ENCODE measurements at regions not wholly inside any gene's neighbourhood (a gene's known extent, or its start where the extent isn't known, plus 50 kb on each side); places are given as distances from the start of the nearest gene placed in this dataset.
A peak's percentile ranks its signal among the peaks of the same experiment; 100 is the strongest.

DNA sequence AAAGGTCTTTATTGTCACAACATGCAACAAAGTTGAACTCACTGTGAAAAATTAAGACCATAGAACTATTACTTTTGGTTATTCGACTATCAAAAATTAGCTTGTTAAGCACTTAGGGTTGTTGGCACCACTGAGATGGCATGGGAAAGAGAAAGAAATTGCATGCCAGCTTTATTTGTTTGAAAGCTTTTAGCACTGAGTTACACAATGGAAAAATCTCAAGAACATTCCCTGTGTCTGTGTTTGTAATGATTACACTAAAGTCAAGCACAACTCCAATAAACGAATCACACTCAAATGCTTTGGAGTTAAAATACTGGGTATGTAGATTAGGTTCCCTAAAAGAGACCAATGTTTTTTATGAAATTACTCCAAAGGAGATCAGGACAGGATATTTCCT, 158.6 kb upstream of the COL8A1 start:
- no peak for TF ChIP-seq Cebpa-rat (IDR thresholded peaks at IDR 0.05)
- peaks cover 2 to 44% (median 13%) of the 10 kb centered on the region in 10 experiments for H3K4me1 ChIP-seq

DNA sequence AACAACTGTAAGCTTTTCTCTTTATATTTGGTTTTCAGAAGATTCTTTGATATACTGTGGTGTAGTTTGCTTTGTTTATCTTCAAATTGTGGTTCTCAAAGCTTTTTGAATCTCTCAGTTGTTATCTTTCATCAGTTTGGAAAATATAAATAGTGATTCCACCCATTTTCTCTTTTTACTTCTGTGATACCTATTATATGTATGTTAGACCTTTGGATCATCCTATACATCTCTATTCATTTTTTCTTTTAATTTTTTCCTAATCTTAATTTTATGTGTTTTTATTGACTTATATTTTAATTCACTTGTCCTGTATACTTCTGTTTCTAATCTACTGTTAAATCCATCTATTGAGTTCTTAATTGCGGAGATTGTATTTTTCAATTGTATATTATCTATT, 160.7 kb upstream of the COL8A1 start:
- no peaks in the 10 kb centered on the region for H4K20me1 ChIP-seq
- peaks cover 5 to 25% (median 13%) of the 10 kb centered on the region in 11 experiments; a peak in 15 of 22 replicates for H3K9me3 ChIP-seq (replicated peaks in 1 of 11)
- H3K36me3 ChIP-seq: no peaks in the 10 kb centered on the region
- no peak overlapping the region for H3K4me3 ChIP-seq
- H3K4me2 ChIP-seq: no peak overlapping the region
- H3K4me1 ChIP-seq: peaks cover 0 to 25% (median 0%) of the 10 kb centered on the region in 10 experiments; a peak in 7 of 20 replicates
- no peak for TF ChIP-seq Cebpa-rat (IDR thresholded peaks at IDR 0.05)
- H3K9ac ChIP-seq: no peak overlapping the region
- no peak overlapping the region for H3K27ac ChIP-seq
- H3K27me3 ChIP-seq: no peaks in the 10 kb centered on the region; a peak in 3 of 22 replicates

More for the DNA sequence above, 158.6 kb upstream of the COL8A1 start:
- H3K27me3 ChIP-seq: peaks cover 0 to 12% (median 0%) of the 10 kb centered on the region in 11 experiments; a peak in 4 of 22 replicates
- H3K4me3 ChIP-seq: no peak overlapping the region
- H3K9ac ChIP-seq: no peak overlapping the region
- no peak overlapping the region for H3K27ac ChIP-seq
- H3K9me3 ChIP-seq (replicated peaks in 1 of 11): peaks cover 5 to 25% (median 13%) of the 10 kb centered on the region in 11 experiments; a peak in 15 of 22 replicates
- no peak overlapping the region for H3K4me2 ChIP-seq
- no peaks in the 10 kb centered on the region for H4K20me1 ChIP-seq
- no peaks in the 10 kb centered on the region for H3K36me3 ChIP-seq

DNA sequence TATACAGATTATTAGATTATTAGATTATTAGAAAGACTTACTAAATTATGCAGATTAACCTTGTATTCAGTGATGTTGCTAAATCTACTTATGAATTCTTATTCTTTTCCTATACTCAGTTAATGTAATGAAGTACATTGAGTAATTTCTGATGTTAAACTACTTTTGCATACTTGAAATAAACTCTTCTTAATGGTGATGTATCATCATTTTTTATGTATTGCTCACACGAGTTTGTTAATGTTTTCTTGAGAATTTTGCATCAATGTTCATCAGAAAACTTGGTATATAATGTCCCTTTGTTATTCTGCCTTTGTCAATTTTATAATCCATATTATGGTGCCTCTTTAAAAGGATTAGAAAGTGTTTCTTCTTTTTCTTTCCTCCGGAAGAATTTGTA, 163.2 kb upstream of the COL8A1 start:
- no peak for TF ChIP-seq Cebpa-rat (IDR thresholded peaks at IDR 0.05)
- Histone ChIP-seq H3K4me2 (no peak overlapping the region), H3K9ac (no peak overlapping the region), H3K27ac (no peak overlapping the region), H3K9me3 (replicated peaks in 1 of 11) (peaks cover 5 to 25% (median 13%) of the 10 kb centered on the region in 11 experiments; a peak in 15 of 22 replicates), H3K4me1 (peaks cover 0 to 18% (median 0%) of the 10 kb centered on the region in 10 experiments; a peak in 4 of 20 replicates), H3K36me3 (no peaks in the 10 kb centered on the region), H3K4me3 (no peak overlapping the region), H3K27me3 (no peaks in the 10 kb centered on the region), H4K20me1 (no peaks in the 10 kb centered on the region)

DNA sequence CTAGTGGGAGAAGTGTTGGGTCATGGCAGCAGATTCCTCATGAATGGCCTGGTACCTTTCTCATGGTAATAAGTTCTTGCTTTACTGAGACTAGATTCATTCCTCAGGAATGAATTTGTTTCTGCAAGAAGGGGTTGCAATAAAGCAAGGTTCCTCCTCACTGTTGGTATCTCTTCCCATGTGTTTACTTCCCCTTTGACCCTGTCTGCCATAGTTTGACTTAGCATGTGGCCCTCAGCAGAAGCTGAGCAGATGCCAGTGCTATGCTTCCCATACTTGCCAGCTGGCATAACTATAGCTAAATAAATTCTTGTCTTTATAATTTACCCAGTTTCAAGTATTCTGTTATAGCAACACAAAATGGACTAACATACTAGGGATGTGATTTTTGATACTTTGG, 163.6 kb upstream of the COL8A1 start:
- no peak overlapping the region for H3K4me3 ChIP-seq
- no peak for TF ChIP-seq Cebpa-rat (IDR thresholded peaks at IDR 0.05)
- H3K9me3 ChIP-seq (replicated peaks in 1 of 11): peaks cover 5 to 25% (median 13%) of the 10 kb centered on the region in 11 experiments; a peak in 15 of 22 replicates
- H4K20me1 ChIP-seq: no peaks in the 10 kb centered on the region
- no peaks in the 10 kb centered on the region for H3K36me3 ChIP-seq
- no peak overlapping the region for H3K27ac ChIP-seq
- H3K9ac ChIP-seq: no peak overlapping the region
- H3K4me1 ChIP-seq: peaks cover 0 to 17% (median 0%) of the 10 kb centered on the region in 10 experiments; a peak in 4 of 20 replicates
- no peaks in the 10 kb centered on the region for H3K27me3 ChIP-seq
- peak overlapping the region in 1 of 11 experiments; percentile 5; a peak in 1 of 22 replicates for H3K4me2 ChIP-seq

DNA sequence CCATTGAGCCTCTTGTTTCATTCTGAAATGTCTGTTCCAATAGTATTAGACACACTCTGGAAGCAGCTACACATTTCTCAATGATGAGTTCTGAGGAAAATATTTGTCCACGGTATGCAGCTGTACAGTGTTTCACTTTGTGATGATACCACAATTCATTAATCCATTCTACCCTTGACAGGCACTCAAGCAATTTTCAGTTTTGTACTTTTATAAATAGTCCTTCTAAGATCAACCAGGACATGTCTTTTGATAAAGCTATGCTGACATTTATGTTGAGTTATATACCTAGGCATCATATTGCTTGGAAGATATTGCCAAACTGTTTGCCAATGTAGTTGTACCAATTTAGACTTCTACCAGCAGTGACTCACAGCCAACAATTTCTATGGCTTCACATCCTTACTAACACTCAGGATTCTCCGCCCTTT, 165.1 kb upstream of the COL8A1 start:
- Histone ChIP-seq H3K27ac (no peak overlapping the region), H3K4me1 (peaks cover 0 to 17% (median 0%) of the 10 kb centered on the region in 10 experiments; a peak in 4 of 20 replicates), H3K4me3 (no peak overlapping the region), H3K36me3 (no peaks in the 10 kb centered on the region), H3K27me3 (no peaks in the 10 kb centered on the region), H4K20me1 (no peaks in the 10 kb centered on the region), H3K4me2 (no peak overlapping the region), H3K9me3 (replicated peaks in 1 of 11) (peaks cover 2 to 17% (median 7%) of the 10 kb centered on the region in 11 experiments; a peak in 15 of 22 replicates), H3K9ac (no peak overlapping the region)
- no peak for TF ChIP-seq Cebpa-rat (IDR thresholded peaks at IDR 0.05)

DNA sequence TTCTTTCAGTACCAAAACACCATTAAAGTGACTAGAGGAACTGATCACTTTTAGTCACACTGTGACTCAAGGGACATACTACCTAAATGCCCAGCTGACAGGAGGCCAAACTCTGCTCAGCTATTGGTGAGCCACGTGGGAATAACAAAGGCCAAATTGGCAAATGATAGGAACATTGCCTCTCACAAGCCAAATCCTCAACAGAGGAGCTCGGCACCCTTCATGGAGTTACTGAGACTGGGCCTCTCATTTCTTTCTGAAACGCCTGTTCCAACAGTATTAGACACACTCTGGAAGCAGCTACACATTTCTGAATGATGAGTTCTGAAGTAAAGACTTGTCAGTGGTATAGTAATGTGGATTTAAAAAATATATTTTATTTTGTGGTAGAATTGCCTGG, 166.0 kb upstream of the COL8A1 start:
- H3K36me3 ChIP-seq: no peaks in the 10 kb centered on the region
- H3K4me3 ChIP-seq: no peak overlapping the region
- peaks cover 0 to 10% (median 4%) of the 10 kb centered on the region in 11 experiments; a peak in 7 of 22 replicates for H3K9me3 ChIP-seq (replicated peaks in 1 of 11)
- no peak overlapping the region for H3K9ac ChIP-seq
- H3K4me2 ChIP-seq: peak overlapping the region in 1 of 11 experiments; percentile 77; a peak in 1 of 22 replicates
- peaks cover 0 to 17% (median 0%) of the 10 kb centered on the region in 10 experiments; a peak in 4 of 20 replicates for H3K4me1 ChIP-seq
- no peak overlapping the region for H3K27ac ChIP-seq
- no peaks in the 10 kb centered on the region for H4K20me1 ChIP-seq
- no peak for TF ChIP-seq Cebpa-rat (IDR thresholded peaks at IDR 0.05)
- H3K27me3 ChIP-seq: no peaks in the 10 kb centered on the region

- Histone ChIP-seq H3K4me3 (no peak overlapping the region), H3K9ac (no peak overlapping the region), H3K4me1 (peaks cover 0 to 17% (median 0%) of the 10 kb centered on the region in 10 experiments; a peak in 4 of 20 replicates), H4K20me1 (no peaks in the 10 kb centered on the region), H3K4me2 (peak overlapping the region in 2 of 11 experiments; percentile 54 to 77; a peak in 4 of 22 replicates), H3K36me3 (no peaks in the 10 kb centered on the region), H3K9me3 (replicated peaks in 1 of 11) (peaks cover 0 to 3% (median 0%) of the 10 kb centered on the region in 11 experiments; a peak in 1 of 22 replicates), H3K27ac (peak overlapping the region in 1 of 11 experiments; percentile 38; a peak in 1 of 22 replicates), H3K27me3 (no peaks in the 10 kb centered on the region)
- no peak for TF ChIP-seq Cebpa-rat (IDR thresholded peaks at IDR 0.05)
Observed at GRCh38 chr3:99471353-99472323, 166.8 kb upstream of the COL8A1 start.

DNA sequence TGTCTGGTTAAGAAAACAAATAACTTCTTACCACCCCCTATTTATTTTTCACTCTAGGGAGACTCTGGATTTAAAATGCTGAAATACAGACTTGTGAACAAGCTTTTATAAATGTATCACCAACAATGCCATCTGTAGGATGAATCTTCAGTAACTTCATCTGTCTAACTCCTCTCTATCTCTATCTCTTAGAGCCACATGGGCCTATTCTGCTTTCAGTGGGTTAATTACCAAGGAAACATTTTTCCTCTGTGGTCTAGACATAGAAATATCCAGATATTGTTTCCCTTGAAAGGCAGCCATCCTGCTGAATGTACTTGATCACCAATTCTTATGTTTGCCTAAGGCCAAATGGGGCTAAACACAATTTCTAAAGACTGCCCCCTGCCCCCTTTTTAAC, 167.6 kb upstream of the COL8A1 start:
- no peak overlapping the region for H3K4me2 ChIP-seq
- H3K27ac ChIP-seq: no peak overlapping the region
- H3K4me1 ChIP-seq: peaks cover 0 to 17% (median 0%) of the 10 kb centered on the region in 10 experiments; a peak in 4 of 20 replicates
- no peaks in the 10 kb centered on the region for H3K36me3 ChIP-seq
- no peak overlapping the region for H3K9ac ChIP-seq
- H3K27me3 ChIP-seq: no peaks in the 10 kb centered on the region
- H3K4me3 ChIP-seq: no peak overlapping the region
- H4K20me1 ChIP-seq: no peaks in the 10 kb centered on the region
- no peak for TF ChIP-seq Cebpa-rat (IDR thresholded peaks at IDR 0.05)
- no peaks in the 10 kb centered on the region for H3K9me3 ChIP-seq (replicated peaks in 1 of 11)

DNA sequence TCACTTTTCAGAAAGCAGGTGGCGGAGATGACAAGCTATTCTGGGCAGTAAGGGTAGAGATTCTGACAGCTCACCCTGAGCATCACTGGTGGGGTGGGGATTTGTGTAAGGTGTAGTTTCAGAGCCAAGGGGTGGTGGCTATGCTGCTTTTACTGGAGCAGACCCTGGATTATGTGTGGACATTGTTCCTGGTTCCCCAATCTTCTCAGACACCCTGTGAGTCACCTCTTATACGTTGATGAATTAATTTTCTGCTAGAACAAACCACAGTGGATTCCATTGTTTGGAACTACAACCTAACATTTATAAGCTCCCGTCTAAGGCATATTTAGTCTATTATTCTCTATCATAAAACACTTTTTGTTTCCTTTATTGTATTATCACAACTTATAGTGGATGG, 169.5 kb upstream of the COL8A1 start:
- H3K36me3 ChIP-seq: no peaks in the 10 kb centered on the region
- no peak overlapping the region for H3K27ac ChIP-seq
- H3K4me2 ChIP-seq: no peak overlapping the region
- H3K9me3 ChIP-seq (replicated peaks in 1 of 11): no peaks in the 10 kb centered on the region
- no peaks in the 10 kb centered on the region for H4K20me1 ChIP-seq
- no peak overlapping the region for H3K4me3 ChIP-seq
- no peak for TF ChIP-seq Cebpa-rat (IDR thresholded peaks at IDR 0.05)
- H3K4me1 ChIP-seq: peaks cover 0 to 12% (median 0%) of the 10 kb centered on the region in 10 experiments; a peak in 4 of 20 replicates
- H3K27me3 ChIP-seq: no peaks in the 10 kb centered on the region
- no peak overlapping the region for H3K9ac ChIP-seq
